ENCODE measurements at regions not wholly inside any gene's neighbourhood (a gene's known extent, or its start where the extent isn't known, plus 50 kb on each side); places are given as distances from the start of the nearest gene placed in this dataset.

- ChIA-PET CTCF (interaction anchor here (0.5 to 1.1 kb wide), 6 partner anchors 14 to 689 kb away, joined by 3 to 4 read pairs (median 4); no protein-coding TSS in a partner anchor), POLR2A (ENCODE audit: low non-redundant PET) (no interaction called here)
- TF ChIP-seq, protein P1, sequence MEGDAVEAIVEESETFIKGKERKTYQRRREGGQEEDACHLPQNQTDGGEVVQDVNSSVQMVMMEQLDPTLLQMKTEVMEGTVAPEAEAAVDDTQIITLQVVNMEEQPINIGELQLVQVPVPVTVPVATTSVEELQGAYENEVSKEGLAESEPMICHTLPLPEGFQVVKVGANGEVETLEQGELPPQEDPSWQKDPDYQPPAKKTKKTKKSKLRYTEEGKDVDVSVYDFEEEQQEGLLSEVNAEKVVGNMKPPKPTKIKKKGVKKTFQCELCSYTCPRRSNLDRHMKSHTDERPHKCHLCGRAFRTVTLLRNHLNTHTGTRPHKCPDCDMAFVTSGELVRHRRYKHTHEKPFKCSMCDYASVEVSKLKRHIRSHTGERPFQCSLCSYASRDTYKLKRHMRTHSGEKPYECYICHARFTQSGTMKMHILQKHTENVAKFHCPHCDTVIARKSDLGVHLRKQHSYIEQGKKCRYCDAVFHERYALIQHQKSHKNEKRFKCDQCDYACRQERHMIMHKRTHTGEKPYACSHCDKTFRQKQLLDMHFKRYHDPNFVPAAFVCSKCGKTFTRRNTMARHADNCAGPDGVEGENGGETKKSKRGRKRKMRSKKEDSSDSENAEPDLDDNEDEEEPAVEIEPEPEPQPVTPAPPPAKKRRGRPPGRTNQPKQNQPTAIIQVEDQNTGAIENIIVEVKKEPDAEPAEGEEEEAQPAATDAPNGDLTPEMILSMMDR (conservative IDR thresholded peaks at IDR 0.05; ENCODE audit: low read depth), result peak; percentile 21; the same call in 1 of the 2 replicates
- DNase-seq (ENCODE audit: low spot score), result peak; percentile 9
- no peak overlapping the region for H3K27ac ChIP-seq
These were observed 281.9 kb downstream of the EPM2A start for GRCh38 chr6:145453376-145453775.

DNA sequence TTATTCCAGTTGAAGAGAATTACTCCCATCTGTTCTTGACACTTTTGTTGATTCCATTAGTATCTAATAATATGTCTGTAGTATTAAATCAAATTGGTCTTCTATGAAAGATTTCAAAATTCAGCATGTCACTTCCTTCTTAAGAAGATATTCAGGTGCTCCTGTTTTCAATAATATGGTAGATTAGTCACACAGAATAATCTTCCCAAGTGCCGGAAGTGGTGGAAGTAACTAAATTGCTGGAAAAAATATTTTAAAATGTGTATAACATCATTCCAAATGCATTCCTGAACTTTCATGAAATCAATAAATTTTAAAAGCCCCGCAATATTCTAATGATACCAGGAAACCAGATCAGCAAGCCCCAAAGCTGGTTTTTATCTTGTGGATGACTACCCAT lies 281.3 kb downstream of the EPM2A start:
- no peak overlapping the region for H3K27ac ChIP-seq
- DNase-seq (ENCODE audit: low spot score), result no peak
- TF ChIP-seq, protein P1 (conservative IDR thresholded peaks at IDR 0.05; ENCODE audit: low read depth), result no peak
- CTCF ChIA-PET, result interaction anchor here (0.7 kb wide), 3 partner anchors 15 to 311 kb away, joined by 3 to 4 read pairs (median 3); no protein-coding TSS in a partner anchor
- POLR2A ChIA-PET (ENCODE audit: low non-redundant PET), result no interaction called here

DNA sequence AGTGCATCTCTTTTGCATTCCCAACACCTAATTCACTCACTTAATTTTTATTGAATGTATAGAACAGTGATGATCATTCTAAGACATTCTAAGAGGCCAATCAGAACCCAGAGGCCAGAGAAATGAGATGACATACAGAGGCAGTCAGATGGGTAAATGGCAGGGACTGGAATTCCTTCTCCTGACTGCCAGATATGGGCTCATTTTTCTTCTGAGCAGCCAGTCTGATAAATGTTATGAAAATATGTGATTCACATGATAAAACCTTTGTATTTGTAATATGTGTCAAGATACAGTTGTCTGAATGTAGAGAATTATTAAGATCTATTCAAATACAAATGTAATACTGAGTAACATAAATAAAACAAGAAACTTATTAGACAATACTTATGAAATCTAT lies 277.8 kb downstream of the EPM2A start:
- CTCF ChIA-PET, result no interaction called here
- POLR2A ChIA-PET (ENCODE audit: low non-redundant PET), result no interaction called here
- H3K27ac ChIP-seq, result no peak overlapping the region
- TF ChIP-seq, protein P1 (conservative IDR thresholded peaks at IDR 0.05; ENCODE audit: low read depth), result no peak
- DNase-seq (ENCODE audit: low spot score), result no peak

- ChIA-PET CTCF (interaction anchor here (0.6 kb wide), 1 partner anchor 449 kb away, joined by 3 read pairs; no protein-coding TSS in a partner anchor), POLR2A (ENCODE audit: low non-redundant PET) (no interaction called here)
- no peak for DNase-seq (ENCODE audit: low spot score)
- TF ChIP-seq, protein P1 (conservative IDR thresholded peaks at IDR 0.05; ENCODE audit: low read depth), result no peak
- no peak overlapping the region for H3K27ac ChIP-seq
These were observed 266.8 kb downstream of the EPM2A start for GRCh38 chr6:145468534-145468933.

- H3K27ac ChIP-seq, result no peak overlapping the region
- TF ChIP-seq, protein P1 (conservative IDR thresholded peaks at IDR 0.05; ENCODE audit: low read depth), result no peak
- POLR2A ChIA-PET (ENCODE audit: low non-redundant PET), result no interaction called here
- CTCF ChIA-PET, result interaction anchor here (0.7 kb wide), 1 partner anchor 149 kb away, joined by 3 read pairs; no protein-coding TSS in a partner anchor
- DNase-seq (ENCODE audit: low spot score), result no peak
These were observed 266.3 kb downstream of the EPM2A start for GRCh38 chr6:145469021-145469420.

- TF ChIP-seq, protein P1 (conservative IDR thresholded peaks at IDR 0.05; ENCODE audit: low read depth), result no peak
- ChIA-PET POLR2A (ENCODE audit: low non-redundant PET) (no interaction called here), CTCF (no interaction called here)
- no peak for DNase-seq (ENCODE audit: low spot score)
- no peak overlapping the region for H3K27ac ChIP-seq
These were observed 259.4 kb downstream of the EPM2A start for GRCh38 chr6:145475794-145476396.

Data from RWPE1 (cell line).